A673 (cell line): ENCODE measurements at regions not wholly inside any gene's neighbourhood (a gene's known extent, or its start where the extent isn't known, plus 50 kb on each side); places are given as distances from the start of the nearest gene placed in this dataset.

Experiments used
- EZH2 ChIP-seq: fragments of 200-600 bp; sonication (generic); IDR thresholded peaks from 2 replicates; pipeline ENCODE4 v1.6.1; 2017; ENCODE audit warnings: borderline replicate concordance, low read depth, mild to moderate bottlenecking, mixed read lengths, antibody characterized with exemption, low read length; ENCODE audit not compliant: poor library complexity, severe bottlenecking
- TF ChIP-seq, protein P1 (sequence below): fragments of 300-800, 200-600 bp; sonication (generic); conservative IDR thresholded peaks from 2 replicates; pipeline ENCODE4 v1.5.1; 2017; ENCODE audit warnings: low read depth, mild to moderate bottlenecking, antibody characterized with exemption, low read length, moderate library complexity, mixed read lengths

DNA sequence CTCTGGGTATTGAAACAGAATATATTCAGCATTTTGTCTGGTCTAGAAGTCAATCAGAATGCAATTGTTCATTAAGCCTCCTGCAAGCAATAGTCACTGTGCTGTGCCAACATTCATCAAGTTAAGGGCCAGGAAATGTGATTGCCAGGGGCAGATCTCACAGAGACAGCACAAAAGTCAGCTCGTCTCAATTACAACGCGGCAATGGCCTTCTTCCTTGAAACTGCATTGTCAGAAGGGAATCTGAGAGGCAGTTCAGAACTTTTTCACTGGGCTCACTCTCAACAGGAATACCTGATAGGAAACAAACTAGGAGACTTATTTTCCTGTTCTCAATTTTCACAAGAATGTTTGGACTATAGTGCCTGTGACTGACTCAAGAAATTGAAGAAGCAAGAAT is 131.1 kb upstream of the NR3C2 start:
- TF ChIP-seq, protein P1, sequence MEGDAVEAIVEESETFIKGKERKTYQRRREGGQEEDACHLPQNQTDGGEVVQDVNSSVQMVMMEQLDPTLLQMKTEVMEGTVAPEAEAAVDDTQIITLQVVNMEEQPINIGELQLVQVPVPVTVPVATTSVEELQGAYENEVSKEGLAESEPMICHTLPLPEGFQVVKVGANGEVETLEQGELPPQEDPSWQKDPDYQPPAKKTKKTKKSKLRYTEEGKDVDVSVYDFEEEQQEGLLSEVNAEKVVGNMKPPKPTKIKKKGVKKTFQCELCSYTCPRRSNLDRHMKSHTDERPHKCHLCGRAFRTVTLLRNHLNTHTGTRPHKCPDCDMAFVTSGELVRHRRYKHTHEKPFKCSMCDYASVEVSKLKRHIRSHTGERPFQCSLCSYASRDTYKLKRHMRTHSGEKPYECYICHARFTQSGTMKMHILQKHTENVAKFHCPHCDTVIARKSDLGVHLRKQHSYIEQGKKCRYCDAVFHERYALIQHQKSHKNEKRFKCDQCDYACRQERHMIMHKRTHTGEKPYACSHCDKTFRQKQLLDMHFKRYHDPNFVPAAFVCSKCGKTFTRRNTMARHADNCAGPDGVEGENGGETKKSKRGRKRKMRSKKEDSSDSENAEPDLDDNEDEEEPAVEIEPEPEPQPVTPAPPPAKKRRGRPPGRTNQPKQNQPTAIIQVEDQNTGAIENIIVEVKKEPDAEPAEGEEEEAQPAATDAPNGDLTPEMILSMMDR = no peak
- TF ChIP-seq EZH2 = no peak
